Effector memory CD4-positive, alpha-beta T cell (primary cell): ENCODE measurements at regions not wholly inside any gene's neighbourhood (a gene's known extent, or its start where the extent isn't known, plus 50 kb on each side); places are given as distances from the start of the nearest gene placed in this dataset.
"Not testable (repeated sequence)": the region's sequence is repeated elsewhere in the genome, so short reads cannot be mapped to it uniquely, and the experiment has no call there.

Experiments
- DNase-seq, 3 donors: peaks; one replicate each; pipeline ENCODE4 v3.0.0-alpha.2; 2020
- H3K27ac ChIP-seq: 2 replicates; pipeline ENCODE4 v1.7.0; 2013; ENCODE audit warnings: mild to moderate bottlenecking, low read length, moderate library complexity; ENCODE audit not compliant: insufficient read depth, poor library complexity, severe bottlenecking
- H3K27me3 ChIP-seq: replicated peaks from 2 replicates; pipeline ENCODE4 v1.7.0; 2013; ENCODE audit warnings: mild to moderate bottlenecking, low read length; ENCODE audit not compliant: insufficient read depth, control insufficient read depth, poor library complexity, severe bottlenecking
- H3K36me3 ChIP-seq: 2 replicates; pipeline ENCODE4 v1.7.0; 2013; ENCODE audit warnings: mild to moderate bottlenecking, low read length, moderate library complexity; ENCODE audit not compliant: control insufficient read depth, insufficient read depth
- H3K4me1 ChIP-seq: 2 replicates; pipeline ENCODE4 v1.7.0; 2013; ENCODE audit warnings: low read length, mild to moderate bottlenecking; ENCODE audit not compliant: control insufficient read depth, insufficient read depth, poor library complexity, severe bottlenecking
- H3K4me3 ChIP-seq: 2 replicates; pipeline ENCODE4 v1.7.0; 2013; ENCODE audit warnings: low read length, low read depth, mild to moderate bottlenecking; ENCODE audit not compliant: insufficient read depth, poor library complexity, severe bottlenecking
- H3K9me3 ChIP-seq: 2 replicates; pipeline ENCODE4 v1.7.0; 2013; ENCODE audit warnings: mild to moderate bottlenecking, low read length, moderate library complexity; ENCODE audit not compliant: control insufficient read depth

- not testable (repeated sequence) for H3K9me3 ChIP-seq, H3K27ac ChIP-seq, H3K4me1 ChIP-seq, DNase-seq, H3K4me3 ChIP-seq, H3K27me3 ChIP-seq, H3K36me3 ChIP-seq
Measured at GRCh38 chrX:1035931-1036330, 176.5 kb downstream of the CRLF2 start.

- Histone ChIP-seq H3K9me3 (peaks cover 3% of the 10 kb centered on the region), H3K27me3 (no peaks in the 10 kb centered on the region), H3K36me3 (no peaks in the 10 kb centered on the region), H3K4me3 (no peak overlapping the region), H3K27ac (no peak overlapping the region), H3K4me1 (no peaks in the 10 kb centered on the region)
- no peak for DNase-seq
Measured at GRCh38 chrX:1035206-1035605, 177.2 kb downstream of the CRLF2 start.

GRCh38 chrX:1034717-1035116 is 177.7 kb downstream of the CRLF2 start:
- no peaks in the 10 kb centered on the region for H3K36me3 ChIP-seq
- H3K27ac ChIP-seq, result no peak overlapping the region
- H3K4me3 ChIP-seq, result no peak overlapping the region
- peaks cover 3% of the 10 kb centered on the region for H3K9me3 ChIP-seq
- H3K4me1 ChIP-seq, result no peaks in the 10 kb centered on the region
- H3K27me3 ChIP-seq, result no peaks in the 10 kb centered on the region
- DNase-seq, result no peak

GRCh38 chrX:1031521-1032430 is 180.7 kb downstream of the CRLF2 start:
- Histone ChIP-seq H3K4me3 (no peak overlapping the region), H3K4me1 (no peaks in the 10 kb centered on the region), H3K9me3 (no peaks in the 10 kb centered on the region), H3K27me3 (no peaks in the 10 kb centered on the region), H3K27ac (no peak overlapping the region), H3K36me3 (no peaks in the 10 kb centered on the region)
- DNase-seq, result no peak

GRCh38 chrX:1029494-1029893 is 183.0 kb downstream of the CRLF2 start:
- H3K27me3 ChIP-seq, result no peaks in the 10 kb centered on the region
- no peaks in the 10 kb centered on the region for H3K9me3 ChIP-seq
- DNase-seq, result no peak
- H3K27ac ChIP-seq, result no peak overlapping the region
- H3K36me3 ChIP-seq, result no peaks in the 10 kb centered on the region
- no peaks in the 10 kb centered on the region for H3K4me1 ChIP-seq
- no peak overlapping the region for H3K4me3 ChIP-seq

- Histone ChIP-seq H3K36me3 (no peaks in the 10 kb centered on the region), H3K9me3 (no peaks in the 10 kb centered on the region), H3K4me3 (no peak overlapping the region), H3K27me3 (no peaks in the 10 kb centered on the region), H3K27ac (no peak overlapping the region), H3K4me1 (no peaks in the 10 kb centered on the region)
- DNase-seq, result no peak
Measured at GRCh38 chrX:1027680-1028079, 184.8 kb downstream of the CRLF2 start.

- DNase-seq, result no peak
- no peaks in the 10 kb centered on the region for H3K4me1 ChIP-seq
- no peak overlapping the region for H3K4me3 ChIP-seq
- H3K36me3 ChIP-seq, result no peaks in the 10 kb centered on the region
- no peak overlapping the region for H3K27ac ChIP-seq
- no peaks in the 10 kb centered on the region for H3K27me3 ChIP-seq
- H3K9me3 ChIP-seq, result no peaks in the 10 kb centered on the region
Measured at GRCh38 chrX:1027133-1027532, 185.3 kb downstream of the CRLF2 start.

- DNase-seq, result no peak
- H3K4me3 ChIP-seq, result no peak overlapping the region
Measured at GRCh38 chrX:1026263-1027015, 186.0 kb downstream of the CRLF2 start.

GRCh38 chrX:1025413-1025812 is 187.0 kb downstream of the CRLF2 start:
- Histone ChIP-seq H3K27ac (no peak overlapping the region), H3K36me3 (no peaks in the 10 kb centered on the region), H3K9me3 (peaks cover 3% of the 10 kb centered on the region), H3K27me3 (no peaks in the 10 kb centered on the region), H3K4me3 (no peak overlapping the region), H3K4me1 (no peaks in the 10 kb centered on the region)
- DNase-seq, result no peak

More at GRCh38 chrX:1026263-1027015, 186.0 kb downstream of the CRLF2 start:
- Histone ChIP-seq H3K36me3 (no peaks in the 10 kb centered on the region), H3K4me1 (no peaks in the 10 kb centered on the region), H3K27ac (no peak overlapping the region), H3K27me3 (no peaks in the 10 kb centered on the region), H3K9me3 (no peaks in the 10 kb centered on the region)

- Histone ChIP-seq H3K27me3 (no peaks in the 10 kb centered on the region), H3K4me1 (no peaks in the 10 kb centered on the region), H3K4me3 (no peak overlapping the region), H3K27ac (no peak overlapping the region), H3K36me3 (no peaks in the 10 kb centered on the region), H3K9me3 (peaks cover 3% of the 10 kb centered on the region)
- no peak for DNase-seq
Measured at GRCh38 chrX:1023676-1024075, 188.8 kb downstream of the CRLF2 start.
